Loucy (cell line): ENCODE measurements at regions not wholly inside any gene's neighbourhood (a gene's known extent, or its start where the extent isn't known, plus 50 kb on each side); places are given as distances from the start of the nearest gene placed in this dataset.

ENCODE experiments used
- CTCF ChIP-seq: fragments of 200-600 bp; sonication (generic); conservative IDR thresholded peaks from 2 replicates; pipeline ENCODE4 v1.5.1; 2014; ENCODE audit warnings: mild to moderate bottlenecking, antibody characterized with exemption, low read length
- EZH2phosphoT487 ChIP-seq: fragments of 200-600 bp; IDR thresholded peaks from 2 replicates; pipeline ENCODE4 v1.6.1; 2018; ENCODE audit warnings: antibody characterized with exemption, mild to moderate bottlenecking, moderate library complexity, borderline replicate concordance

- no peak for TF ChIP-seq EZH2phosphoT487
- no peak for TF ChIP-seq CTCF
Observed at GRCh38 chr5:121421646-121422045, 430.0 kb upstream of the FTMT start.
